ENCODE measurements at regions not wholly inside any gene's neighbourhood (a gene's known extent, or its start where the extent isn't known, plus 50 kb on each side); places are given as distances from the start of the nearest gene placed in this dataset.

- TF ChIP-seq CTCF (IDR thresholded peaks at IDR 0.05; ENCODE audit: poor library complexity): no peak
- TF ChIP-seq EZH2 (IDR thresholded peaks at IDR 0.05; ENCODE audit: borderline replicate concordance): no peak
Measured at GRCh38 chr5:26245321-26245720, 793.1 kb downstream of the CDH9 start.

Data from hepatocyte (in vitro differentiated cells).